H9 (cell line): ENCODE measurements at regions not wholly inside any gene's neighbourhood (a gene's known extent, or its start where the extent isn't known, plus 50 kb on each side); places are given as distances from the start of the nearest gene placed in this dataset.
"Not testable (repeated sequence)": the region's sequence is repeated elsewhere in the genome, so short reads cannot be mapped to it uniquely, and the experiment has no call there.

Source experiments
- DNase-seq: peaks from one replicate; pipeline ENCODE4 v3.0.0-alpha.2; 2017
- H2AFZ ChIP-seq: one replicate; pipeline ENCODE4 v1.6.1; 2013; ENCODE audit warnings: mild to moderate bottlenecking, low read length, control low read depth, moderate library complexity
- H2AK5ac ChIP-seq: 2 replicates; pipeline ENCODE4 v1.6.1; 2013; ENCODE audit warnings: low read length, control low read depth, mixed read lengths; ENCODE audit not compliant: insufficient read length
- H2BK120ac ChIP-seq: one replicate; pipeline ENCODE4 v1.6.1; 2013; ENCODE audit warnings: low read depth, mild to moderate bottlenecking, low read length, control low read depth, inconsistent platforms; ENCODE audit not compliant: poor library complexity, severe bottlenecking
- H2BK12ac ChIP-seq: 2 replicates; pipeline ENCODE4 v1.6.1; 2013; ENCODE audit warnings: low read length, control low read depth, mixed read lengths, low read depth; ENCODE audit not compliant: insufficient read length
- H2BK15ac ChIP-seq: 2 replicates; pipeline ENCODE4 v1.6.1; 2013; ENCODE audit warnings: low read depth, low read length, control low read depth
- H2BK20ac ChIP-seq: one replicate; pipeline ENCODE4 v1.6.1; 2013; ENCODE audit warnings: low read depth, mild to moderate bottlenecking, low read length, control low read depth, inconsistent platforms; ENCODE audit not compliant: poor library complexity, severe bottlenecking
- H2BK5ac ChIP-seq: 2 replicates; pipeline ENCODE4 v1.6.1; 2013; ENCODE audit warnings: low read length, control low read depth, mixed read lengths; ENCODE audit not compliant: insufficient read length
- H3K14ac ChIP-seq: 2 replicates; pipeline ENCODE4 v1.6.1; 2013; ENCODE audit warnings: low read length, control low read depth; ENCODE audit not compliant: insufficient read depth
- H3K18ac ChIP-seq: 2 replicates; pipeline ENCODE4 v1.6.1; 2013; ENCODE audit warnings: low read depth, mild to moderate bottlenecking, mixed read lengths, low read length, control low read depth; ENCODE audit not compliant: insufficient read length
- H3K23ac ChIP-seq: 2 replicates; pipeline ENCODE4 v1.6.1; 2013; ENCODE audit warnings: low read length, control low read depth, mixed read lengths, low read depth; ENCODE audit not compliant: insufficient read length
- H3K23me2 ChIP-seq: 2 replicates; pipeline ENCODE4 v1.6.1; 2013; ENCODE audit warnings: low read depth, mild to moderate bottlenecking, mixed read lengths, low read length, control low read depth; ENCODE audit not compliant: insufficient read length, poor library complexity, severe bottlenecking
- H3K27ac ChIP-seq: 2 replicates; pipeline ENCODE4 v1.5.1; 2013; ENCODE audit warnings: low read length, control low read depth, mixed read lengths, low read depth; ENCODE audit not compliant: insufficient read length
- H3K27me3 ChIP-seq: 2 replicates; pipeline ENCODE4 v1.6.1; 2013; ENCODE audit warnings: low read length, control low read depth, inconsistent platforms; ENCODE audit not compliant: insufficient read depth
- H3K4ac ChIP-seq: 2 replicates; pipeline ENCODE4 v1.6.1; 2013; ENCODE audit warnings: low read depth, mild to moderate bottlenecking, control low read depth, inconsistent platforms, low read length, moderate library complexity
- H3K4me1 ChIP-seq: 2 replicates; pipeline ENCODE4 v1.6.1; 2013; ENCODE audit warnings: low read length, control low read depth, inconsistent platforms; ENCODE audit not compliant: insufficient read depth
- H3K4me2 ChIP-seq: 2 replicates; pipeline ENCODE4 v1.6.1; 2013; ENCODE audit warnings: low read length, control low read depth, mixed read lengths; ENCODE audit not compliant: insufficient read length, insufficient read depth
- H3K56ac ChIP-seq: 2 replicates; pipeline ENCODE4 v1.6.1; 2013; ENCODE audit warnings: low read depth, mild to moderate bottlenecking, mixed read lengths, low read length, control low read depth; ENCODE audit not compliant: insufficient read length
- H3K79me1 ChIP-seq: 2 replicates; pipeline ENCODE4 v1.6.1; 2013; ENCODE audit warnings: low read depth, mild to moderate bottlenecking, moderate library complexity, low read length, control low read depth, inconsistent platforms; ENCODE audit not compliant: insufficient read depth, poor library complexity, severe bottlenecking
- H3K79me2 ChIP-seq: 2 replicates; pipeline ENCODE4 v1.6.1; 2013; ENCODE audit warnings: low read length, control low read depth, inconsistent platforms; ENCODE audit not compliant: insufficient read depth
- H3K9ac ChIP-seq: 2 replicates; pipeline ENCODE4 v1.6.1; 2013; ENCODE audit warnings: low read length, control low read depth, mixed read lengths; ENCODE audit not compliant: insufficient read length; ENCODE audit errors: extremely low read depth
- H3K9me3 ChIP-seq: one replicate; pipeline ENCODE4 v1.6.1; 2013; ENCODE audit warnings: low read depth, low read length, inconsistent platforms; ENCODE audit not compliant: control insufficient read depth
- H3T11ph ChIP-seq: one replicate; pipeline ENCODE4 v1.6.1; 2013; ENCODE audit warnings: mild to moderate bottlenecking, low read length, control low read depth, inconsistent platforms
- H4K20me1 ChIP-seq: one replicate; pipeline ENCODE4 v1.6.1; 2013; ENCODE audit not compliant: control insufficient read depth, insufficient read length, insufficient read depth
- H4K5ac ChIP-seq: 2 replicates; pipeline ENCODE4 v1.6.1; 2013; ENCODE audit warnings: low read depth, mild to moderate bottlenecking, mixed read lengths, low read length, control low read depth; ENCODE audit not compliant: insufficient read length
- H4K8ac ChIP-seq: replicated peaks from 2 replicates; pipeline ENCODE4 v1.6.1; 2013; ENCODE audit warnings: low read length, control low read depth, mixed read lengths, low read depth; ENCODE audit not compliant: insufficient read length
- H4K91ac ChIP-seq: 2 replicates; pipeline ENCODE4 v1.6.1; 2013; ENCODE audit warnings: low read depth, mild to moderate bottlenecking, moderate library complexity, mixed read lengths, low read length, control low read depth; ENCODE audit not compliant: insufficient read length
- H3K27ac Mint-ChIP-seq, 3 experiments: 2 replicates in 2 of 3; 3 replicates in 1 of 3; pipeline ENCODE4 v1.8.0; 2020 to 2021; ENCODE audit warnings: mixed read lengths in 3 of 3, mild to moderate bottlenecking in 1 of 3, moderate library complexity in 1 of 3
- H3K27me3 Mint-ChIP-seq: 2 replicates; pipeline ENCODE4 v1.8.0; 2021; ENCODE audit warnings: low read depth, mild to moderate bottlenecking, moderate library complexity, mixed read lengths
- H3K36me3 Mint-ChIP-seq, 3 experiments: 2 replicates in 2 of 3; 3 replicates in 1 of 3; pipeline ENCODE4 v1.8.0; 2020 to 2021; ENCODE audit warnings: low read depth in 3 of 3, mixed read lengths in 3 of 3; ENCODE audit not compliant: insufficient read depth in 1 of 3
- H3K4me1 Mint-ChIP-seq, 2 experiments: 2 replicates each; pipeline ENCODE4 v1.8.0; 2020; ENCODE audit warnings: mixed read lengths in 2 of 2
- H3K4me3 Mint-ChIP-seq, 2 experiments: 2 replicates in 1 of 2; 3 replicates in 1 of 2; pipeline ENCODE4 v1.8.0; 2020 to 2021; ENCODE audit warnings: mild to moderate bottlenecking in 2 of 2, mixed read lengths in 2 of 2, moderate library complexity in 1 of 2
- H3K9me3 Mint-ChIP-seq, 2 experiments: 2 replicates in 1 of 2; 3 replicates in 1 of 2; pipeline ENCODE4 v1.8.0; 2020; ENCODE audit warnings: mild to moderate bottlenecking in 2 of 2, mixed read lengths in 2 of 2, moderate library complexity in 1 of 2
- CTCF ChIP-seq: fragments of 200-600 bp; sonication (generic); conservative IDR thresholded peaks from 3 replicates; pipeline ENCODE4 v1.8.0; 2021; ENCODE audit warnings: antibody characterized with exemption, mild to moderate bottlenecking
- WGBS: extraction: QIAGEN DNeasy Blood & Tissue Kit; methylation state at CpG from one replicate; pipeline ENCODE4 v1.1.7; 2013; ENCODE audit warnings: missing lambda C conversion rate, low lambda C conversion rate, mixed read lengths; ENCODE audit not compliant: insufficient read length; ENCODE audit errors: extremely low coverage; 5-methylcytosine and 5-hydroxymethylcytosine counted together

GRCh38 chr6:81515562-81516453, 236.7 kb downstream of the TENT5A start:
- H3K9me3 Mint-ChIP-seq, result no peaks in the 10 kb centered on the region
- WGBS, result no CpG with 5 or more reads among the region's 7 CpGs

GRCh38 chr6:81514195-81514594, 238.3 kb downstream of the TENT5A start:
- H2BK5ac ChIP-seq, H3K36me3 Mint-ChIP-seq, H3K56ac ChIP-seq, H2AK5ac ChIP-seq, H2BK120ac ChIP-seq, H3K9me3 Mint-ChIP-seq, H2AFZ ChIP-seq, H2BK12ac ChIP-seq, H4K8ac ChIP-seq, H2BK15ac ChIP-seq, H4K20me1 ChIP-seq, H3K27ac ChIP-seq, H3T11ph ChIP-seq, H3K23me2 ChIP-seq, H3K23ac ChIP-seq, H3K14ac ChIP-seq, H3K9ac ChIP-seq, H3K79me1 ChIP-seq, H3K9me3 ChIP-seq, H3K4me1 ChIP-seq, H2BK20ac ChIP-seq, H3K27me3 Mint-ChIP-seq, H3K27ac Mint-ChIP-seq, H3K18ac ChIP-seq, DNase-seq, H3K27me3 ChIP-seq, H3K4ac ChIP-seq, H3K79me2 ChIP-seq, H3K4me3 Mint-ChIP-seq, H3K4me2 ChIP-seq, H4K91ac ChIP-seq, H3K4me1 Mint-ChIP-seq, H4K5ac ChIP-seq: not testable (repeated sequence)
- no CpG with 5 or more reads among the region's 4 CpGs for WGBS

More at GRCh38 chr6:81515562-81516453, 236.7 kb downstream of the TENT5A start:
- H3K27me3 Mint-ChIP-seq, result no peaks in the 10 kb centered on the region
- H3K4me1 Mint-ChIP-seq, result no peaks in the 10 kb centered on the region
- no peak overlapping the region for H2AK5ac ChIP-seq
- H2BK12ac ChIP-seq, result no peak overlapping the region
- H3K4me1 ChIP-seq, result no peaks in the 10 kb centered on the region
- H2BK20ac ChIP-seq, result no peak overlapping the region
- H3K9me3 ChIP-seq, result no peaks in the 10 kb centered on the region
- H3K36me3 Mint-ChIP-seq, result no peaks in the 10 kb centered on the region
- no peak for TF ChIP-seq CTCF
- H3K27me3 ChIP-seq, result no peaks in the 10 kb centered on the region
- no peak overlapping the region for H3K27ac Mint-ChIP-seq
- H3K18ac ChIP-seq, result no peak overlapping the region
- H2AFZ ChIP-seq, result no peak overlapping the region
- no peak overlapping the region for H2BK120ac ChIP-seq
- no peak overlapping the region for H2BK15ac ChIP-seq
- H3K4me2 ChIP-seq, result no peak overlapping the region
- no peak overlapping the region for H3K9ac ChIP-seq
- H3K4me3 Mint-ChIP-seq, result no peak overlapping the region
- no peak overlapping the region for H3K27ac ChIP-seq
- H4K5ac ChIP-seq, result no peak overlapping the region
- no peak overlapping the region for H2BK5ac ChIP-seq
- no peak overlapping the region for H4K8ac ChIP-seq
- DNase-seq, result no peak
- no peaks in the 10 kb centered on the region for H3K79me1 ChIP-seq
- no peaks in the 10 kb centered on the region for H4K20me1 ChIP-seq
- H3K79me2 ChIP-seq, result no peaks in the 10 kb centered on the region
- H3K14ac ChIP-seq, result no peak overlapping the region
- H3K4ac ChIP-seq, result no peak overlapping the region
- H4K91ac ChIP-seq, result no peak overlapping the region
- H3T11ph ChIP-seq, result no peak overlapping the region
- no peaks in the 10 kb centered on the region for H3K23me2 ChIP-seq
- H3K56ac ChIP-seq, result no peak overlapping the region
- H3K23ac ChIP-seq, result no peak overlapping the region
